ENCODE measurements at regions not wholly inside any gene's neighbourhood (a gene's known extent, or its start where the extent isn't known, plus 50 kb on each side); places are given as distances from the start of the nearest gene placed in this dataset.

DNA sequence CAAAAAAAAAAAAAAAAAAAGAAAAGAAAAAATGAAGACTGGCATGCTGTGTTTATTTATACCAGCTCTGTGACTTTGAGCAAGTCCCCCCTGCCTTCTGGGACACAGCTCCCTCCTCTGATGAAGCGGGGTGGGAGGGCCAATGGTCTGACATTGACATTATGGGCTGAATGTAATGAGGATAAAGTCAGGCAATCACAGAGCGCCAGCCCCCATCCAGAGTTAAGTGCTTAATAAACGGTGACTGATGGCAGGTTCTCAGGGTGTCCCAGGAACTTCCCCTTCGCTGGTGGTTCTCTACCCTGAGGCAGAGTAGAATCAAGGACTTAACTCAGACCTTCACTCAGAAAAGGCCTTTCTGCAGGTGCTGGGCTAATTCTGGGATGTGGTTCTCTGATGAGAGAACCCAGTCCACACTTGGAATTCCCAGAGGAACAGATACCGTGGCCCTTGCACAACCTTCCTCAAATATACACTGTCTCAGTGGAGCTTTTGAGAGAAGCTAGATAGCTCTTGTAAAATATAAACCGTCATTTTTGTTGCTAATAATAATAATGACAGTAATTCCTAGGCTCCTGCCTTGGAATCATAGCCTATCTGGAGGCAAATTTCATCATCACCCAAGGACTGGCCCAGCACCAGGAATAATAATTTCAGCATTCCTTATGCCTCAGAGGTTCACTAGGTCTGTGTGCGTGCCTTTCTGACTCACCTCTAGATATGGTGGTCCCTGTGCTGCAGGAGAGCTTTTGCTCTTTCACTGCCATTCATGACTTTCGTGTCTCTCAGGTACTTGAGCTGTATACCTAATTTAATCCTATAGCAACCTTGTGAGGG lies 115.8 kb downstream of the RPLP1 start:
- TF ChIP-seq CTCF (IDR thresholded peaks at IDR 0.05) = no peak
- TF ChIP-seq POLR2A (IDR thresholded peaks at IDR 0.05) = no peak
- no peak for TF ChIP-seq EP300 (IDR thresholded peaks at IDR 0.05)

All from tibial nerve (tissue), 4 donors.